IMR-90 (cell line): ENCODE measurements at regions not wholly inside any gene's neighbourhood (a gene's known extent, or its start where the extent isn't known, plus 50 kb on each side); places are given as distances from the start of the nearest gene placed in this dataset.

ENCODE experiments used
- ATAC-seq: fragments of 200-7000 bp; cut with Tn5 transposase; 2 replicates; pipeline ENCODE4 v1.9.1; 2020; ENCODE audit warnings: low read depth, mild to moderate bottlenecking, moderate library complexity
- BruUV-seq: library from RNA; stranded (reverse); fragments of 400-500 nt; replicated peaks from 2 replicates; lab custom pipeline; 2021; lab: Mats Ljungman, UMichigan
- CTCF ChIA-PET: fragments of 300-600 bp; formaldehyde crosslinking; extraction: SDS; loops from one replicate; lab custom pipeline; 2021; ENCODE audit warnings: antibody characterized with exemption; lab: Yijun Ruan, JAX
- POLR2A ChIA-PET: fragments of 300-600 bp; sonication (Branson Sonifier 250); formaldehyde crosslinking; loops from one replicate; lab custom pipeline; 2022; ENCODE audit warnings: antibody characterized with exemption; ENCODE audit not compliant: unreplicated experiment; lab: Charles Lee
- DNase-seq: peaks from one replicate; pipeline ENCODE4 v3.0.0; 2013
- H2AFZ ChIP-seq: replicated peaks from 2 replicates; pipeline ENCODE3; 2013; ENCODE audit warnings: low read length, mild to moderate bottlenecking; ENCODE audit not compliant: poor library complexity
- H2AK5ac ChIP-seq: 2 replicates; pipeline ENCODE4 v1.6.1; 2013; ENCODE audit warnings: low read depth, low read length, inconsistent platforms
- H2AK9ac ChIP-seq: replicated peaks from 2 replicates; pipeline ENCODE3; 2013; ENCODE audit warnings: mild to moderate bottlenecking, low read depth, low read length, moderate library complexity; ENCODE audit not compliant: poor library complexity
- H2BK120ac ChIP-seq: 2 replicates; pipeline ENCODE4 v1.6.1; 2013; ENCODE audit warnings: low read depth, low read length, inconsistent platforms
- H2BK15ac ChIP-seq: 3 replicates; pipeline ENCODE4 v1.6.1; 2013; ENCODE audit warnings: low read depth, low read length, inconsistent platforms
- H2BK20ac ChIP-seq: 2 replicates; pipeline ENCODE4 v1.6.1; 2013; ENCODE audit warnings: low read depth, mild to moderate bottlenecking, inconsistent platforms, low read length, moderate library complexity
- H2BK5ac ChIP-seq: 2 replicates; pipeline ENCODE4 v1.6.1; 2013; ENCODE audit warnings: mild to moderate bottlenecking, low read depth, low read length, inconsistent platforms; ENCODE audit not compliant: poor library complexity, severe bottlenecking
- H3K14ac ChIP-seq: replicated peaks from 2 replicates; pipeline ENCODE4 v1.6.1; 2013; ENCODE audit warnings: low read depth, low read length, inconsistent platforms
- H3K18ac ChIP-seq: 2 replicates; pipeline ENCODE4 v1.6.1; 2013; ENCODE audit warnings: low read depth, low read length, control low read depth
- H3K23ac ChIP-seq: 2 replicates; pipeline ENCODE4 v1.6.1; 2013; ENCODE audit warnings: low read depth, low read length, inconsistent platforms
- H3K27ac ChIP-seq: 2 replicates; pipeline ENCODE4 v1.5.1; 2013; ENCODE audit warnings: mild to moderate bottlenecking, control low read depth, low read length; ENCODE audit not compliant: insufficient read depth
- H3K27me3 ChIP-seq: 2 replicates; pipeline ENCODE4 v1.6.1; 2013; ENCODE audit warnings: low read length; ENCODE audit not compliant: control insufficient read depth, insufficient read depth
- H3K36me3 ChIP-seq: 2 replicates; pipeline ENCODE4 v1.6.1; 2013; ENCODE audit warnings: low read length, mixed read lengths; ENCODE audit not compliant: control insufficient read depth, insufficient read depth
- H3K4ac ChIP-seq: 2 replicates; pipeline ENCODE4 v1.6.1; 2013; ENCODE audit warnings: low read depth, low read length, inconsistent platforms
- H3K4me1 ChIP-seq: 2 replicates; pipeline ENCODE4 v1.6.1; 2013; ENCODE audit warnings: low read length, mixed read lengths; ENCODE audit not compliant: control insufficient read depth, insufficient read depth
- H3K4me2 ChIP-seq: 2 replicates; pipeline ENCODE4 v1.6.1; 2013; ENCODE audit warnings: low read depth, mild to moderate bottlenecking, control low read depth, low read length, moderate library complexity
- H3K4me3 ChIP-seq: 2 replicates; pipeline ENCODE4 v1.5.1; 2013; ENCODE audit warnings: low read depth, mild to moderate bottlenecking, control low read depth, low read length, moderate library complexity; ENCODE audit not compliant: insufficient read depth
- H3K56ac ChIP-seq: 2 replicates; pipeline ENCODE4 v1.6.1; 2013; ENCODE audit warnings: low read length, inconsistent platforms; ENCODE audit not compliant: insufficient read depth; ENCODE audit errors: extremely low read depth
- H3K79me1 ChIP-seq, 2 experiments: 2 replicates each; pipeline ENCODE4 v1.6.1; 2013; ENCODE audit warnings: low read length in 2 of 2, inconsistent platforms in 1 of 2, low read depth in 1 of 2
- H3K9ac ChIP-seq: 2 replicates; pipeline ENCODE4 v1.6.1; 2013; ENCODE audit warnings: low read depth, low read length, control low read depth
- H3K9me1 ChIP-seq: 2 replicates; pipeline ENCODE4 v1.6.1; 2013; ENCODE audit warnings: low read length, inconsistent platforms; ENCODE audit not compliant: insufficient read depth
- H3K9me3 ChIP-seq: 2 replicates; pipeline ENCODE4 v1.6.1; 2013; ENCODE audit warnings: low read length; ENCODE audit not compliant: control insufficient read depth, insufficient read depth
- H4K20me1 ChIP-seq: 2 replicates; pipeline ENCODE4 v1.6.1; 2013; ENCODE audit warnings: low read length, inconsistent platforms; ENCODE audit not compliant: insufficient read depth
- H4K5ac ChIP-seq: 2 replicates; pipeline ENCODE4 v1.6.1; 2013; ENCODE audit warnings: mild to moderate bottlenecking, low read depth, low read length, control low read depth
- H4K8ac ChIP-seq, 2 experiments: 2 replicates each; pipeline ENCODE4 v1.6.1; 2013; ENCODE audit warnings: low read depth in 2 of 2, low read length in 2 of 2, control low read depth in 1 of 2, inconsistent platforms in 1 of 2
- H4K91ac ChIP-seq: 2 replicates; pipeline ENCODE4 v1.6.1; 2013; ENCODE audit warnings: low read depth, low read length, inconsistent platforms; ENCODE audit not compliant: insufficient read depth
- BHLHE40 ChIP-seq: fragments of 150-350 bp; IDR thresholded peaks from 2 replicates; pipeline ENCODE4 v1.6.1; 2016; ENCODE audit warnings: mild to moderate bottlenecking, low read depth, low read length
- CEBPB ChIP-seq: IDR thresholded peaks from 2 replicates; pipeline ENCODE4 v1.6.1; 2012; ENCODE audit warnings: low read depth, low read length, improper control_type of control experiment
- CHD1 ChIP-seq: IDR thresholded peaks from 2 replicates; pipeline ENCODE4 v1.6.1; 2012; ENCODE audit warnings: low read depth, low read length, improper control_type of control experiment
- FOS ChIP-seq: fragments of 150-350 bp; IDR thresholded peaks from 2 replicates; pipeline ENCODE4 v1.6.1; 2016; ENCODE audit warnings: low read depth, low read length
- MAFK ChIP-seq: IDR thresholded peaks from 2 replicates; pipeline ENCODE4 v1.6.1; 2012; ENCODE audit warnings: low read depth, low read length, improper control_type of control experiment
- MAZ ChIP-seq: IDR thresholded peaks from 2 replicates; pipeline ENCODE4 v1.6.1; 2012; ENCODE audit warnings: low read depth, mild to moderate bottlenecking, low read length, improper control_type of control experiment, moderate library complexity, borderline replicate concordance
- MXI1 ChIP-seq: IDR thresholded peaks from 2 replicates; pipeline ENCODE4 v1.6.1; 2012; ENCODE audit warnings: low read depth, mild to moderate bottlenecking, low read length, moderate library complexity, borderline replicate concordance
- NFE2L2 ChIP-seq: fragments of 150-350 bp; IDR thresholded peaks from 2 replicates; pipeline ENCODE4 v1.6.1; 2016; ENCODE audit warnings: low read depth, mild to moderate bottlenecking, low read length
- POLR2A ChIP-seq: IDR thresholded peaks from 2 replicates; pipeline ENCODE4 v1.6.1; 2012; ENCODE audit warnings: mild to moderate bottlenecking, low read depth, low read length
- RAD21 ChIP-seq: IDR thresholded peaks from 2 replicates; pipeline ENCODE4 v1.6.1; 2012; ENCODE audit warnings: low read length, improper control_type of control experiment
- RCOR1 ChIP-seq: IDR thresholded peaks from 2 replicates; pipeline ENCODE4 v1.6.1; 2012; ENCODE audit warnings: mild to moderate bottlenecking, low read length, improper control_type of control experiment; ENCODE audit not compliant: insufficient replicate concordance
- RFX5 ChIP-seq: IDR thresholded peaks from 2 replicates; pipeline ENCODE4 v1.8.0; 2012; ENCODE audit warnings: low read depth, mild to moderate bottlenecking, low read length, moderate library complexity
- SMC3 ChIP-seq: fragments of 150-350 bp; IDR thresholded peaks from 2 replicates; pipeline ENCODE4 v1.6.1; 2016; ENCODE audit warnings: low read depth, mild to moderate bottlenecking, antibody characterized with exemption, low read length, moderate library complexity
- USF2 ChIP-seq: fragments of 150-350 bp; IDR thresholded peaks from 2 replicates; pipeline ENCODE4 v1.6.1; 2017; ENCODE audit warnings: mild to moderate bottlenecking, antibody characterized with exemption, low read length, low read depth
- WGBS, 2 experiments: methylation state at CpG; one replicate each; pipeline versions ENCODE4 v1.1.5 to v1.1.7; 2013; ENCODE audit warnings: missing lambda C conversion rate in 2 of 2; ENCODE audit not compliant: insufficient read length in 1 of 2; ENCODE audit errors: extremely low coverage in 2 of 2; 5-methylcytosine and 5-hydroxymethylcytosine counted together
- dilution Hi-C: fragments of 300-500 bp; cut with HindIII; formaldehyde crosslinking; loops from one replicate; pipeline ENCODE4 v1.14.3; 2018; ENCODE audit warnings: low sequenced_read_pairs; ENCODE audit not compliant: unreplicated experiment
- in situ Hi-C: fragments of 300-500 bp; cut with MboI; formaldehyde crosslinking; loops from 3 replicates; pipeline ENCODE4 v1.14.3; 2019; ENCODE audit warnings: low sequenced_read_pairs, inconsistent platforms, mixed read lengths
- intact Hi-C: fragments of 100-400 bp; cut with micrococcal nuclease; formaldehyde crosslinking; loops from 2 replicates; pipeline ENCODE4 v1.10.0; 2022
- TF ChIP-seq, protein P1 (sequence below): fragments of 150-350 bp; IDR thresholded peaks from 2 replicates; pipeline ENCODE4 v1.6.1; 2016; ENCODE audit warnings: low read depth, mild to moderate bottlenecking, low read length, moderate library complexity, borderline replicate concordance
- TF ChIP-seq, protein P2 (sequence below): conservative IDR thresholded peaks from 2 replicates; pipeline ENCODE4 v1.5.1; 2012; ENCODE audit warnings: mild to moderate bottlenecking, low read depth, low read length, improper control_type of control experiment

DNA sequence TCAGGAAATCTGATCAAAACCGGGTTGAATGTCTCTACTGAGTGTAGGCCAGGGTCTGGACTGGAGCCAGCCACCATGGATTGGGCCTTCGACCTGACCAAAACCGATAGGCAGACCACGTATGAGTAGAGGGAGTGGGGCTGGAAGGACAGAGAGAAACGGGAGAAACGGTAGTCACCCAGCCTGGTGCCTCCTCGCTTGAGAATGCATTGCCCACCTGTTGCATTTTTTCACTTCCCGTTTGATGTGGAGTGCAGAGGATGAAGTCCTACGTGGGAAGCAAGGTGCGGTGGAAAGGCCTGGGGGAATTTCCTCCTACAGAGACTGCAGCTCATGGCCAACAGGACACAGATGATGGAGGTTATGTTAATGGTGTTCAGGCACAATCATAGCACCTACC, 53.9 kb upstream of the ECI2 start:
- no peak overlapping the region for H3K56ac ChIP-seq
- no peak overlapping the region for H2BK15ac ChIP-seq
- no peak overlapping the region for H3K27ac ChIP-seq
- dilution Hi-C loops: no loop called here
- ChIA-PET POLR2A (no interaction called here), CTCF (no interaction called here)
- no peak overlapping the region for H2BK20ac ChIP-seq
- no peak overlapping the region for H4K8ac ChIP-seq
- WGBS, 2 experiments: 33% methylated on average over 1 of the region's 10 CpGs; no CpG with 5 or more reads in 1 of the 2 experiments
- peaks cover 3% of the 10 kb centered on the region; the same call in 1 of the 2 replicates for H3K27me3 ChIP-seq
- H2AFZ ChIP-seq: no peak overlapping the region
- no peaks in the 10 kb centered on the region for H3K79me1 ChIP-seq
- no TSS peak for BruUV-seq
- no peaks in the 10 kb centered on the region for H4K20me1 ChIP-seq
- in situ Hi-C loops: no loop called here
- no peak overlapping the region for H3K4ac ChIP-seq
- ATAC-seq: no peak
- H2BK120ac ChIP-seq: no peak overlapping the region
- H3K4me1 ChIP-seq: no peaks in the 10 kb centered on the region
- no peak overlapping the region for H3K4me3 ChIP-seq
- no peak overlapping the region for H4K91ac ChIP-seq
- no peak overlapping the region for H3K4me2 ChIP-seq
- no peak overlapping the region for H2AK5ac ChIP-seq
- H3K18ac ChIP-seq: no peak overlapping the region
- H3K9me3 ChIP-seq: peaks cover 5% of the 10 kb centered on the region; the same call in 1 of the 2 replicates
- no peak overlapping the region for H3K9ac ChIP-seq
- no peak overlapping the region for H4K5ac ChIP-seq
- H3K14ac ChIP-seq: no peak overlapping the region
- no peaks in the 10 kb centered on the region for H3K36me3 ChIP-seq
- intact Hi-C loops: no loop called here
- DNase-seq: no peak
- no peak overlapping the region for H3K23ac ChIP-seq
- no peak overlapping the region for H2BK5ac ChIP-seq
- H3K9me1 ChIP-seq: no peaks in the 10 kb centered on the region
- no peak overlapping the region for H2AK9ac ChIP-seq
- TF ChIP-seq SMC3: no peak
- TF ChIP-seq, protein P1, sequence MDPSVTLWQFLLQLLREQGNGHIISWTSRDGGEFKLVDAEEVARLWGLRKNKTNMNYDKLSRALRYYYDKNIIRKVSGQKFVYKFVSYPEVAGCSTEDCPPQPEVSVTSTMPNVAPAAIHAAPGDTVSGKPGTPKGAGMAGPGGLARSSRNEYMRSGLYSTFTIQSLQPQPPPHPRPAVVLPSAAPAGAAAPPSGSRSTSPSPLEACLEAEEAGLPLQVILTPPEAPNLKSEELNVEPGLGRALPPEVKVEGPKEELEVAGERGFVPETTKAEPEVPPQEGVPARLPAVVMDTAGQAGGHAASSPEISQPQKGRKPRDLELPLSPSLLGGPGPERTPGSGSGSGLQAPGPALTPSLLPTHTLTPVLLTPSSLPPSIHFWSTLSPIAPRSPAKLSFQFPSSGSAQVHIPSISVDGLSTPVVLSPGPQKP: no peak
- no peak for TF ChIP-seq NFE2L2
- TF ChIP-seq CHD1: no peak
- no peak for TF ChIP-seq RAD21
- TF ChIP-seq BHLHE40: no peak
- no peak for TF ChIP-seq MAZ
- no peak for TF ChIP-seq MXI1
- no peak for TF ChIP-seq USF2
- TF ChIP-seq POLR2A: no peak
- no peak for TF ChIP-seq RFX5
- no peak for TF ChIP-seq RCOR1
- TF ChIP-seq, protein P2, sequence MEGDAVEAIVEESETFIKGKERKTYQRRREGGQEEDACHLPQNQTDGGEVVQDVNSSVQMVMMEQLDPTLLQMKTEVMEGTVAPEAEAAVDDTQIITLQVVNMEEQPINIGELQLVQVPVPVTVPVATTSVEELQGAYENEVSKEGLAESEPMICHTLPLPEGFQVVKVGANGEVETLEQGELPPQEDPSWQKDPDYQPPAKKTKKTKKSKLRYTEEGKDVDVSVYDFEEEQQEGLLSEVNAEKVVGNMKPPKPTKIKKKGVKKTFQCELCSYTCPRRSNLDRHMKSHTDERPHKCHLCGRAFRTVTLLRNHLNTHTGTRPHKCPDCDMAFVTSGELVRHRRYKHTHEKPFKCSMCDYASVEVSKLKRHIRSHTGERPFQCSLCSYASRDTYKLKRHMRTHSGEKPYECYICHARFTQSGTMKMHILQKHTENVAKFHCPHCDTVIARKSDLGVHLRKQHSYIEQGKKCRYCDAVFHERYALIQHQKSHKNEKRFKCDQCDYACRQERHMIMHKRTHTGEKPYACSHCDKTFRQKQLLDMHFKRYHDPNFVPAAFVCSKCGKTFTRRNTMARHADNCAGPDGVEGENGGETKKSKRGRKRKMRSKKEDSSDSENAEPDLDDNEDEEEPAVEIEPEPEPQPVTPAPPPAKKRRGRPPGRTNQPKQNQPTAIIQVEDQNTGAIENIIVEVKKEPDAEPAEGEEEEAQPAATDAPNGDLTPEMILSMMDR: no peak
- TF ChIP-seq FOS: no peak
- TF ChIP-seq CEBPB: no peak
- no peak for TF ChIP-seq MAFK
